Natural killer cell (primary cell): ENCODE measurements at regions not wholly inside any gene's neighbourhood (a gene's known extent, or its start where the extent isn't known, plus 50 kb on each side); places are given as distances from the start of the nearest gene placed in this dataset.

ENCODE experiments used
- ATAC-seq, 3 donors: fragments of 150-1000 bp in 2 of 3; fragments of 200-7000 bp in 1 of 3; cut with Tn5 transposase; 1 replicate in 1 of 3; 2 replicates in 2 of 3; pipeline ENCODE4 v1.10.0; 2021; ENCODE audit warnings: mild to moderate bottlenecking in 2 of 3, moderate library complexity in 2 of 3
- DNase-seq, 2 donors: peaks; one replicate each; pipeline versions ENCODE4 v3.0.0 to v3.0.0-alpha.2; 2013 to 2021; ENCODE audit warnings: mixed read lengths in 1 of 2
- H3K27ac ChIP-seq: one replicate; pipeline ENCODE4 v1.5.1; 2013; ENCODE audit warnings: mild to moderate bottlenecking, low read length
- H3K27me3 ChIP-seq: one replicate; pipeline ENCODE4 v1.6.1; 2013; ENCODE audit warnings: low read length; ENCODE audit not compliant: control insufficient read depth, insufficient read depth
- H3K36me3 ChIP-seq: one replicate; pipeline ENCODE4 v1.6.1; 2013; ENCODE audit warnings: low read length; ENCODE audit not compliant: control insufficient read depth, insufficient read depth
- H3K4me1 ChIP-seq: one replicate; pipeline ENCODE4 v1.6.1; 2013; ENCODE audit warnings: low read length; ENCODE audit not compliant: control insufficient read depth, insufficient read depth
- H3K4me3 ChIP-seq: one replicate; pipeline ENCODE4 v1.5.1; 2013; ENCODE audit warnings: low read length
- H3K9me3 ChIP-seq: one replicate; pipeline ENCODE4 v1.6.1; 2013; ENCODE audit warnings: low read length; ENCODE audit not compliant: control insufficient read depth, insufficient read depth
- H3K27ac Mint-ChIP-seq, 2 donors: one replicate each; pipeline ENCODE4 v1.8.0; 2022; ENCODE audit warnings: mild to moderate bottlenecking in 2 of 2, mixed read lengths in 2 of 2, moderate library complexity in 1 of 2
- H3K27me3 Mint-ChIP-seq, 2 donors: one replicate each; pipeline ENCODE4 v1.8.0; 2022; ENCODE audit warnings: low read depth in 2 of 2, mixed read lengths in 2 of 2
- H3K36me3 Mint-ChIP-seq: one replicate; pipeline ENCODE4 v1.8.0; 2022; ENCODE audit warnings: mixed read lengths
- H3K4me1 Mint-ChIP-seq, 2 donors: one replicate each; pipeline ENCODE4 v1.8.0; 2022; ENCODE audit warnings: mixed read lengths in 2 of 2
- H3K4me3 Mint-ChIP-seq: one replicate; pipeline ENCODE4 v1.8.0; 2022; ENCODE audit warnings: mild to moderate bottlenecking, moderate library complexity, mixed read lengths
- H3K9me3 Mint-ChIP-seq, 2 donors: one replicate each; pipeline ENCODE4 v1.8.0; 2022; ENCODE audit warnings: mixed read lengths in 2 of 2
- CTCF ChIP-seq: fragments of 200-600 bp; IDR thresholded peaks from one replicate; pipeline ENCODE4 v1.8.0; 2022; ENCODE audit warnings: antibody characterized with exemption
- WGBS: methylation state at CpG from one replicate; pipeline ENCODE4 v1.1.7; 2013; ENCODE audit warnings: missing lambda C conversion rate; ENCODE audit not compliant: insufficient coverage; 5-methylcytosine and 5-hydroxymethylcytosine counted together
- intact Hi-C: fragments of 100-400 bp; cut with micrococcal nuclease; formaldehyde crosslinking; loops from one replicate; pipeline ENCODE4 v1.14.2; 2022

GRCh38 chr3:188066141-188066540 is 87.8 kb upstream of the LPP start:
- Histone ChIP-seq H3K9me3 (no peaks in the 10 kb centered on the region), H3K27ac (no peak overlapping the region), H3K4me3 (no peak overlapping the region), H3K27me3 (no peaks in the 10 kb centered on the region), H3K4me1 (peaks cover 8% of the 10 kb centered on the region), H3K36me3 (no peaks in the 10 kb centered on the region)
- Mint-ChIP-seq H3K4me1 (peaks cover 5 to 13% of the 10 kb centered on the region in 2 donors), H3K27me3 (peaks cover 0 to 5% of the 10 kb centered on the region in 2 donors), H3K4me3 (no peak overlapping the region), H3K36me3 (no peaks in the 10 kb centered on the region), H3K9me3 (no peaks in the 10 kb centered on the region), H3K27ac (no peak overlapping the region)
- intact Hi-C loops: no loop called here
- no peak for TF ChIP-seq CTCF
- ATAC-seq: no peak
- no peak for DNase-seq
- 91% methylated on average over 5 of the region's 5 CpGs for WGBS

- no peaks in the 10 kb centered on the region for H3K4me1 ChIP-seq
- no peak overlapping the region for H3K27ac ChIP-seq
- H3K4me3 Mint-ChIP-seq: no peak overlapping the region
- no peak overlapping the region for H3K4me3 ChIP-seq
- no peaks in the 10 kb centered on the region for H3K36me3 Mint-ChIP-seq
- no peaks in the 10 kb centered on the region for H3K36me3 ChIP-seq
- TF ChIP-seq CTCF: no peak
- H3K4me1 Mint-ChIP-seq: peaks cover 0 to 6% of the 10 kb centered on the region in 2 donors
- no peaks in the 10 kb centered on the region for H3K9me3 ChIP-seq
- H3K27me3 ChIP-seq: no peaks in the 10 kb centered on the region
- H3K27ac Mint-ChIP-seq: no peak overlapping the region
- intact Hi-C loops: no loop called here
- no peaks in the 10 kb centered on the region for H3K9me3 Mint-ChIP-seq
- peaks cover 0 to 5% of the 10 kb centered on the region in 2 donors for H3K27me3 Mint-ChIP-seq
- no peak for ATAC-seq
- no peak for DNase-seq
These were observed 86.0 kb upstream of the LPP start for GRCh38 chr3:188067932-188068331.

GRCh38 chr3:188068342-188068741 is 85.6 kb upstream of the LPP start:
- H3K4me1 ChIP-seq: no peaks in the 10 kb centered on the region
- intact Hi-C loops: no loop called here
- no peak overlapping the region for H3K4me3 ChIP-seq
- ATAC-seq: no peak
- no peak for DNase-seq
- TF ChIP-seq CTCF: no peak
- no peak overlapping the region for H3K27ac ChIP-seq
- no peaks in the 10 kb centered on the region for H3K36me3 Mint-ChIP-seq
- WGBS: 81% methylated on average over 2 of the region's 3 CpGs
- no peak overlapping the region for H3K4me3 Mint-ChIP-seq
- H3K36me3 ChIP-seq: no peaks in the 10 kb centered on the region
- H3K9me3 Mint-ChIP-seq: no peaks in the 10 kb centered on the region
- no peaks in the 10 kb centered on the region for H3K27me3 ChIP-seq
- no peaks in the 10 kb centered on the region for H3K9me3 ChIP-seq
- peaks cover 0 to 4% of the 10 kb centered on the region in 2 donors for H3K4me1 Mint-ChIP-seq
- no peak overlapping the region for H3K27ac Mint-ChIP-seq
- peaks cover 0 to 5% of the 10 kb centered on the region in 2 donors for H3K27me3 Mint-ChIP-seq

- no peak overlapping the region for H3K4me3 Mint-ChIP-seq
- H3K27me3 ChIP-seq: no peaks in the 10 kb centered on the region
- no peaks in the 10 kb centered on the region for H3K9me3 ChIP-seq
- DNase-seq (no peak), ATAC-seq (no peak)
- no peaks in the 10 kb centered on the region for H3K4me1 ChIP-seq
- WGBS: 91% methylated on average over 2 of the region's 2 CpGs
- no peak overlapping the region for H3K27ac Mint-ChIP-seq
- intact Hi-C loops: no loop called here
- no peaks in the 10 kb centered on the region for H3K36me3 Mint-ChIP-seq
- no peaks in the 10 kb centered on the region for H3K27me3 Mint-ChIP-seq
- no peaks in the 10 kb centered on the region for H3K36me3 ChIP-seq
- no peak overlapping the region for H3K4me3 ChIP-seq
- no peak overlapping the region for H3K27ac ChIP-seq
- H3K9me3 Mint-ChIP-seq: no peaks in the 10 kb centered on the region
- no peaks in the 10 kb centered on the region for H3K4me1 Mint-ChIP-seq
- TF ChIP-seq CTCF: no peak
These were observed 82.3 kb upstream of the LPP start for GRCh38 chr3:188071636-188072035.
